Fibroblast of skin of right biceps (primary cell): ENCODE measurements at regions not wholly inside any gene's neighbourhood (a gene's known extent, or its start where the extent isn't known, plus 50 kb on each side); places are given as distances from the start of the nearest gene placed in this dataset.

Experiments
- DNase-seq: peaks from one replicate; pipeline ENCODE4 v3.0.0-alpha.2; 2013

DNA sequence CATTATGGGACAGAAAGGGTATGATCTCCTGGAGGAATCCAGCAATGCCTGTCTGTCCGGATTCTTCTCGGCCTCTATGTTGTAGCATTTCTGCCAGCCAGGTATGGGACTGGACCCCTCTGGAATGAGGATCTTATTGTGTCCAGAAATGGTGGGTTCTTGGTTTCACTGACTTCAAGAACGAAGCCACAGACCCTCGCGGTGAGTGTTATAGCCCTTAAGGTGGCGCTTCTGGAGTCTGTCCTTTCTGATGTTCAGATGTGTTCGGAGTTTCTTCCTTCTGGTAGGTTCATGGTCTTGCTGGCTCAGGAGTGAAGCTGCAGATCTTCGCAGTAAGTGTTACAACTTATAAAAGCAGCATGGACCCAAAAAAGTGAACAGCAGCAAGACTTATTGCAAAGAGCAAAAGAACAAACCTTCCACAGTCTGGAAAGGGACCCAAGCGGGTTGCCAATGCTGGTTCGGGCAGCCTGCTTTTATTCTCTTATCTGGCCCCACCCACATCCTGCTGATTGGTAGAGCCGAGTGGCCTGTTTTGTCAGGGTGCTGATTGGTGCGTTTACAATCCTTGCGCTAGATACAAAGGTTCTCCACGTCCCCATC is 62.3 kb upstream of the IER3 start:
- DNase-seq, result no peak

- no peak for DNase-seq
Observed at GRCh38 chr6:30804333-30804732, 60.0 kb upstream of the IER3 start.

GRCh38 chr6:30802731-30803130 is 58.4 kb upstream of the IER3 start:
- DNase-seq, result no peak

DNA sequence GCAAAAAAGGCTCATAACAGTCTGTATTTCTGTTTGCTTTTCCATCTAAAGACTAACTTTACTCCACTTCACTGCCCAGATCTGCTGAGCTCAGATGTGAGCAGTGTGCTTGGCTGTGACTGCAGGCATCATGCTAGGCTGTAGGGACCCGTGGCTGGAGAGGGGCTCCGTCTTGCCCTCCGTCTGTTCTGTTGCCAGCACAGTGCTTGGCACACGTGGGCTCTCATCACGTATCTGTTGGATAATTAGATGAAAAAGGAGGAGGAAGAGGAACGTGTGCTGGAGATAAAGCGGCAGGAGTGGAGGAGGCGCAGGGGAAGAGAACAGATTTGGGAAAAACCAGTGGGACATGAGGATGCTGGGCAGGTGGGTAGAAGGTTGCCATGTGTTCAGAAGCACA is 57.6 kb upstream of the IER3 start:
- no peak for DNase-seq

DNA sequence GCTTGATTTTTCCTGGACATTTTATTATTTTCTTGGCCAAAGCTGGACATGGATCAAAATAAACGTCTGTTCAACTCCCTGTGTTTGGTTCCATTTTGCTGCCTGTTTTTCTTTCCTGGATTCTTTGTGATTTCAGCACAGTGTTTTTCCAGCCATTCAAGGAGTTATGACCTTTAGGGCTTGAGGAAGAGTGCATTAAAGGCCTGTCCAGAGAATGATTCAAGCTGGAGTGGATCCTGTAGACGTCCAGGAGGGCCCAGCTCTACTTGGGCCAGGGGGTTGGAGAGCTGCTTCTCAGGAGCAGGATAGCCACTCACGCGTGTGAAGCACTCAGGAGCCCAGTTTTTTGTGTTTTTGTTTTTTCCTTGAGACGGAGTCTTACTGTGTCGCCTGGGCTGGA is 56.5 kb upstream of the IER3 start:
- DNase-seq, result no peak

DNA sequence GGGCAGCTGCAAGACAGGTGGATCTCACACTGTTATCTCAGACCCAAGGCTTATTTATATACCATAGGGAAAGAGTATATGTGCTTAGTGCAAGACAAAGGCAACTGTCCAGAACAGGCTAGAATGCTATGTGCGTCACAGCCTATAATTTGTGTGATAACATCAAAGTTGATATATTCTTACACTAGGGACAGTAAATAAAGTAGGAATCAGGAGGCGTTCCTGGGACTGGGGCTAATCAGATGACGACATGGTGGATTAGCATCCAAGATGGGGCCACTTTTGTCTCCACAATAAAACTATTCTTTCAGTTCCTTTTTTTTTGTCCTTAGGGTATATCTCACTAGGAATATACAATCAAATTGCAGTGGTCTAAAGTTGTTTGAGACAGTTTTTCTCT is 54.9 kb upstream of the IER3 start:
- DNase-seq, result no peak

DNA sequence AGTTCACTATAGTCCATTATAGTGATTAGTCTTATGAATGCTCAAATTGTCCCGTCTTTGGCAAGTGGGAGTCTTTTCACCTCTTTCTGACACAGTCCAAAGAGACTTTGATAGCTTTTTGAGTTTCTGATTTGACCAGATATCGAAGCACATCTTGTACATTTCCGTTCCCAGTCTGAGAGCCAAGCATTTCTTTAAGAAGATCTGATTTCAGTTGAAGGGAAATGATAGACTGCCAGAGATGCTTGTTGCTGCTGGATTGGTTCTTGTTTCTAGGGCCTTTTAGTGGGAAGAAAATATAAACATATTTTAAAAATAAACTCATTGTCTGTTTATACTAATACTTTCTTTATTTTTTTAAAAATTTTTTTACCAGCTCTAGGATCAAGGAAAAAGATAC is 54.1 kb upstream of the IER3 start:
- no peak for DNase-seq

DNA sequence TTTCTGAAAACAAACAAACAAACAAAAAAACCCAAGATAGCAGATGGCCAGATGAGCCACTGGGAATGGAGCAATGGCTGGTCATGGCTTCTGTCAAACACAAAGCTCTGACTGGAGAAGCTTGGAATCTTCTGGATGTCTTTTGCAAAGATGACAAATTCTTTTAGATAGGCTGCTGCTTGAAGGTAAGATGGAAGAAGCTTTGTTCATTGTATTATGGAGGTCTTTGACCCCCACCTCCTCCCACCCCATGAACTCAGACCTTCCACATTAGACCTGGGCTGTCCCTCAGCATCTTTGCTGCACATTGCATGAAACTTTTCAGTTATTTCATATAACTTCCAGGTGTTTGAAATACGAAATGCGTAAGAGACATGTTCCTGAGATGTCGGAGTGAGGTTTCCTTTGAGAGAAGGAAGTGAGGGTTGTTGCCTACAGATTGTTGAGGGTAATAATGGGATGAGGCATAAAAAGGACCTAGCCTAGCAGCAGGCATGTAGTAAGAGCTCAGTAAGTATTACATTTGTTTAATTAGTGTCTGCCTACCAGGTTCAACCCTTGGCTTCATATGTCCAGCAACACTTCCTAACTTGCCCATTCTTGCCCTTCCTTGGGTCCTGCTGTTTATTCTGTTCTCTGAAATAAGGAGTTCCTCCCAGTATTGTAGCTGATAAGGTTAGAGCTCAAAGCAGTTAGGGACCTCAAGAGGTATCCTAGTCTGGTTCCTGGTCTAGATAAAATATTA is 51.4 kb upstream of the IER3 start:
- DNase-seq, result no peak
